ENCODE measurements at regions not wholly inside any gene's neighbourhood (a gene's known extent, or its start where the extent isn't known, plus 50 kb on each side); places are given as distances from the start of the nearest gene placed in this dataset.

GRCh38 chr14:101350691-101351090, 210.6 kb upstream of the DIO3 start:
- TF ChIP-seq RAD21 (conservative IDR thresholded peaks at IDR 0.05) (no peak), CTCF (IDR thresholded peaks at IDR 0.05; ENCODE audit: poor library complexity, severe bottlenecking) (no peak), EP300 (conservative IDR thresholded peaks at IDR 0.05; ENCODE audit: poor library complexity, severe bottlenecking) (no peak), EZH2 (IDR thresholded peaks at IDR 0.05; ENCODE audit: borderline replicate concordance, insufficient read depth, low read length, poor library complexity, severe bottlenecking) (no peak)

Measured in neural cell (in vitro differentiated cells).